ENCODE measurements at regions not wholly inside any gene's neighbourhood (a gene's known extent, or its start where the extent isn't known, plus 50 kb on each side); places are given as distances from the start of the nearest gene placed in this dataset.
"Not testable (repeated sequence)": the region's sequence is repeated elsewhere in the genome, so short reads cannot be mapped to it uniquely, and the experiment has no call there.

DNA sequence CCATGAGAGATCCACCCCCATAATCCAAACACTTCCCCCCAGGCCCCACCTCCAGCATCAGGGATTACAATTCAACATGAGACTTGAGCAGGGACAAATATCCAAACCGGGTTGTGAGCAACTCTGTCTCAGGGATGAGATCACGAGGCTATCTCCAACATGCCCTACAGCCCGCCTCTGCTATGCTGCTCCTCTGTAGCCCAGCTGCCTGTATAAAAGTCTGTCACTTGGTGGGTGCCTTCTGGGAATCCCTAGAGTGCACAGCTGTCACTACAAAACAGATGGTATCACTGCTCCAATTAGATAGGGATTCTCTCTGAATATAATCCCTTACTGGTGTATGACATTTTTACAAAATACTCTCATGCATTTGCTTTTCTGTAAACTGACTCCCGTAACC is 114.9 kb upstream of the NANOS1 start:
- DNase-seq (ENCODE audit: low read depth in 2 of 2), result no peak

DNA sequence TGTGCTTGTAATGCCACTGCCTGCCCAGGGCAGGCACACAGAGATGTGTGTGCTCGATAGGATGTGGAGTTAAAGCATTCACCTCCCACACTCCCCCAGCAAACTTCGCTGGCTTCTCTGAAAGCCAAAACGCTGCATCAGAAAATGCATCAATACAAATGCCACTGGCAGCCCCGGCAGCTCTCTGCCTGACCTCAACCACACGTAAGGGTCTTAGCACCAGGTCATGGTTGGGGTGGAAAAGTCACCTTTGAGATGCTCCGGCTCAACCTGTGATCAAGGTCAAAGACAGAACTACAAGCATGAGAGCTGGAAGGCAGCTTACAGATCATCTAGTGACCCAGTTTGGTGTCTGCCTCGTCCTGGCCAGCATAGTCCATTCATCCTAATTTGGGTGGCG is 114.4 kb upstream of the NANOS1 start:
- no peak for DNase-seq (ENCODE audit: low read depth in 2 of 2)

DNA sequence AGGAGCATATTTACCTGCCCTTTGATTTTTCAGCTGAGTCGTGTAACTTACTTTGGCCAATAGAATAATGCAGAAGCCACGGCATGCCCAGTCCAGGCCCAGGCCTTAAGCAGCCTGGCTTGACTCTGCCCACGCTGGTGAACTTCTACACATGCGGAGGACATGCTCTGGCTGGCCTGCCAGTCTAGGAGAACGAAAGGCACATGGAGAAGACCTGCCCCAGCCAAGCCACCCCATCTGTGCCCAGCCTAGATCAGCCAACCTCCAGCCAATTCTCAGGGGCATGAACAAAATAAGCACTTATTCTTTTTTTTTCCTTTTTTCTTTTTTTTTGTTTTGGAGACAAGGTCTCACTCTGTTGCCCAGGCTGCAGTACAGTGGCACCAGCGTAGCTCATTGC is 112.7 kb upstream of the NANOS1 start:
- DNase-seq (ENCODE audit: low read depth in 2 of 2), result no peak

DNA sequence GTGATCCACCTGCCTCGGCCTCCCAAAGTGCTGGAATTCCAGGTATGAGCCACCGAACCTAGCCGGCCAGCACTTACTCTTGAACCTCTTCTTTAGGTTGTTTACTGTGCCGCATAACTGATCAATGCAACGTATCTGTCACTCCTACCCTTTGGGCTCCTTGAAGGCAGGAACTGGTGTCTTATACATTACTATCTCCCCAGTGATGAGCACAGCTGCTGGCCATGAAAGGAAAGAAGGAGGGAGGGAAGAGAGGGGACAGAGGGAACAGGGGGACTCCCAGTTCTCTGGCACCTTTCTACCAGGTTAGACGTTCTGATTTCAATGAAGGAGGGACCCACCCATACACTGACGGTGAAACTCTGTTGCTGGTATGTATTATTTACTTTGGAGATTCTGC is 111.8 kb upstream of the NANOS1 start:
- no peak for DNase-seq (ENCODE audit: low read depth in 2 of 2)

DNA sequence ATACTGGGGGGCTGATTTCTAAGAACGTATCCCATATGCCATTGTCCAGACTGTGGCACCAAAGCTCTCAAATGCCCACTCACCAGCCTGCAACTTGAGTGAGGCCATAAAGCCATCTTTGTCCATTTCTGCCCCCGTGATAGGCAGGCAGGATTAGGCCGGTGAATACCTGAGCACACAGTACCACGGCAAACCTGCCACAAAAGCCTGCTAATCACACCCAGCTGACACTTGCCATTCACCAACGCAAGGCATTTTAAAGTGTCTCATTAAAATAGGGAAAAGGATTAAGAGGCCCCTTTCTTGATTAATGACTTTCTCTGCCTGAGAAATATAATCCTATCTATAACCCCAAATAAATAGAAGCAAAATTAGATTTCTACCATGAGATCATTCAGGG is 111.4 kb upstream of the NANOS1 start:
- no peak for DNase-seq (ENCODE audit: low read depth in 2 of 2)

DNA sequence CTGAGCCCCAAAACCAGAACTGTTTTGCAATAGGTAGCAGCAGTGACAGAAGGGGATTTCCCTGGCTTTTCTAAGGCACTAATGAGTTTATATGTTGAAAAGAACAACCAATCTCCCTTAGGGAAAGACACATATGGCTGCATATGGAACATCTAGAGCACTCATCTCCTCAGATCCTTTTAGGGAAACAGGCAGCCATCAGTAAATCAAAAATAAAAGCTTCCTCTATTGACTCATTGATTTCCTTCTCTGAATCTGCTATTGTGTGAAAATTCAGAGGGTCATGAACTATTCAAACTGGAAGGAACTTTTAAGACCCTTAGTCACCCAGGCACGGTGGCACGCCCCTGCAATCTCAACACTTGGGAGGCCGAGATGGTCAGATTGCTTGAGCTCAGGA is 110.9 kb upstream of the NANOS1 start:
- DNase-seq (ENCODE audit: low read depth in 2 of 2), result no peak

DNA sequence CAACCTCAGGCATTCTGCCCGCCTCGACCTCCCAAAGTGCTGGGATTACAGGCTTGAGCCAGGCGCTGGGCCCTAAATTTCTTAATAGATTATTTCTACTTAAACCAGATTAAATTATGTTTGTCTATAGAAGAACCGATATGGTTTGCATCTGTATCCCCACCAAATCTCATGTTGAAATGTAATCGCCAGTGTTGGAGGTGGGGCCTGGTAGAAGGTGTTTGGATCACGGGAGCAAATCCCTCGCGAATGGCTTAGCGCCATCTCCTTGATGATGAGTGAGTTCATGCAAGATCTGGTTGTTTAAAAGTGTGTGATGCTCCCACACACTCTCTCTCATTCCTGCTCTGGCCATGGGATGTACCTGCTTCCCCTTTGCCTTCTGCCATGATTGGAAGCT is 109.3 kb upstream of the NANOS1 start:
- no peak for DNase-seq (ENCODE audit: low read depth in 2 of 2)

DNA sequence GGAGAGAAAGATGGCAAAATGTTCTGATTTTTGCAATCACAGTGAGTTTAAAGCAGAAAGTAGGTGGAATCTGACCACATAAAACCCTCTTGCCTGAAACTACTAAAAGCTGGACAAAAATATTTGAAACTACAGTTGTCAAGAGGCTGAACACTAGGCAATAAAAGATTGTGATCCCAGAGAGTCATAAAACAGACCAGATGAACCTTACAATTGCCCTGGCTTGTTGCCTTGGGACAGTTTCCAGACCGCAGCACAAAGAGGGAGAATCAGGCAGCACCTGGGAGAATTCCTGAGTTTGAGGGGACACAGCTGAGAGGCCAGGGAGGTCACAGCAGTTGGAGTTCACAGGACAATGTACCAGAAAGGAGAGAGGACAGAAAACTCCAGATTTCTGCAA is 107.3 kb upstream of the NANOS1 start:
- DNase-seq (ENCODE audit: low read depth in 2 of 2), result no peak

DNA sequence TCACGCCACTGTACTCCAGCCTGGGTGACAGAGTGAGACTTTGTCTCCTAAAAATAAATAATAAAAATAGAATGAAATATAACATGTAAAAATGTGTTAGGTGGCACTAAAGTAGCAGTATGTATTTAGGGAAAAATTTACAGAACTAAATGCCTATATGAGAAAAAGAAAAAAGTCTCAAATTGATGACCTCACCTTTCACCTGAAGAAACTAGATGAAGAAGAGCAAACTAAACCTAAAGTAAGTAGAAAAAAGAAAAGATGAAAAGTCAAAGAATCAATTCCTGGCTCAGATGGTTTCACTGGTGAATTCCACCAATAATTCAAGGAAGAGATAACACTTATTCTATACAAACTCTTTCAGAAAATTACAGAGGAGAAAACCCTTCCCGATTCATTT is 106.5 kb upstream of the NANOS1 start:
- DNase-seq (ENCODE audit: low read depth in 2 of 2), result no peak

DNA sequence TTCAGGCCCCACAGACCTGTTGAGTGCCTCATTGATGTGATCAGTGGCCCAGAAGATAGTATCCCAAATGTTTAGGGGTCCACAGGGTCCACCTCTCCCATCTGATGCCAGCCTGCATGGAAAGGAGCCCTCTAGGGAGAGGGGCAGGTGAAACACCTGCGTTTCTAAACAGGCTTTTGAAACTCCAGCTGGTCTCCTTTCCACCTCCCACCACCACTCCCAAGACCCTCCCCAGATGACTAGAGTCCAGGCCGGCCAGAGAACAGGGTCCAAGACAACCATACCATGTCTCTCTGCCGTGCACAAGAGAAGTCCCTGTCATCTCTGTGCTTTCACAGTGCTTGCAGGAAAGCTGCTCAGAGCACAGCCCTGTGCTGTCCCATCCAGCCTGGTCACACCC is 105.0 kb upstream of the NANOS1 start:
- no peak for DNase-seq (ENCODE audit: low read depth in 2 of 2)

DNA sequence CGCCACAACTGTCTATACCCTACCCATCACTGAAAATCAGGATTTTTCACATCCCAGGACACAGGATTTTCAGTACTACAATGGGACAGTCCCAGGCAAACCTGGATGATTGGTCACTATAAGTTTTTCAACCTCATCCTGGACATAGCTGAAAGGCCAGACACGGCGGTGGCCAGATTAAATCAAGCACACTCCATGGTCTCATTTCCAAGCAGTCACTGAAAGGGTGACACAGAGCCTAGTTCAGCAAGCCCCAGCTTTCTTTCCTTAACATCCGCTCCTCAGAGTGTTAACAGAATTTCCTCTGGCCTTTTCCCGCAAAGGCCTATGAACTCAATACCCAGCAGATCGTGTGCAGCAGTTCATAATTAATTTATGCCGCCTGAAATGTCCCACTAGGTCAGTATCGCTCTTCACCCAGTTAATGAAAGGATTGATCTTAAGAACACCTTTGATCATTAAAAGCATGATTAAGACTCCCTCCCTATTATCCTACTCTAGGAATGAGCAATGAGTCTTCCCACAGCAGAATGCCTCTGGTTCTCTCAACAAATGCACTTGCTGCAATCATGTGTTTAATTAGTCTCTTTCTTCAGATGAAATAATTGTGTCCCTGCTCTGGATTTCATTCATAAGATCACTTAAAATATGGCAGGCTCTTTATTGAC is 104.0 kb upstream of the NANOS1 start:
- DNase-seq (ENCODE audit: low read depth in 2 of 2), result no peak

DNA sequence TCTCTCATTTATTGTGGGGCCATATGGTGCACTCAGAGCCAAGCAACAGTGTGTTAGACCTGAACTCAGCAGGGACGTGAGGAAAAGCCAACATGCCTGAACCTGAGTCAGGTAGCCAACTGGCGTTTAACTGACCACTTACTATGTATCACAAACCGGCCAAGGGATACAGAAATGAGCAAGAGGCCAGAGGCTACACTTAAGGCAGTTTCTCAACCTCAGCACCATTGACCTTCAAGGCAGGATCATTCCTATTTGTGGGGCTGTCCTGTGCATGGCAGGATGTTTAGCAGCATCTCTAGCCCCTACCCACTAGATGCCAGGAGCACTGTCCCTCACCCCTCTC is 103.5 kb upstream of the NANOS1 start:
- no peak for DNase-seq (ENCODE audit: low read depth in 2 of 2)

DNA sequence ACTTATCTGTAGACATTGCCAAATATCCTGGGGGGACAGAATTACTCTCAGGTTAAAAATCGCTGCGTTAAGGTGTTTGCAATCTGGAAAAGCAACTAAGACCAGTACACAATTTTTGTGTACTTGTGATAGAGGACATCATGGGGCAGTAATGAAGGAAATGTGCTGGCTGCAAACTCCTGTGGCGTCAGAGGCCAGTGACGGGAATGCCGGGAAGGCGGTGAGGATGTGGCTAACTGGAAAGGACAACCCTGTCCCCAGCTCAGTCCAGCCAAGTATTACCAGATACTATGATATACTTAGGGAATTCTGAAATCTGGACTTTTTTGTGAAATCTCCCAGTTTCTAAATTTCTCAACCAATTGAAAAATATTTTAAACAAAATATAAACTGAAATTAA is 103.1 kb upstream of the NANOS1 start:
- DNase-seq (ENCODE audit: low read depth in 2 of 2), result no peak

DNA sequence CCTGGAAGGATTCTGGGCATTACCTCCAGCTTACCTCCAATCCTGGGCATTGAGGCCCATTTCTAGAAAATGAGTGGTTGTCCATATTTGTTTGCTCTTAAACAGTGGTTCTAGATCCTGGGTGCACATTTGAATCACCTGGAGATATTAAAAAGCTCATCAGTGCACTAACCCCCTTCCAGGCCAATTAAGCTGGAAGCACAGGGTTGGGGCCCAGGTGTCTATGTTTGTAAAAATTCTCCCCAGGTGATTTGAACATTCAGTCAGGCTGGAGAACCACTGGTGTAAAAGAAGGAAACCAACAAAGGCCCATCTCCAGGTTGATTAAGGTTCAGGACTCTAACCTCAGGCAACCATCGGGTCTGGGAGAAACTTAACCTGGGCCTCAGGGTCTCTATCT is 102.6 kb upstream of the NANOS1 start:
- no peak for DNase-seq (ENCODE audit: low read depth in 2 of 2)

DNA sequence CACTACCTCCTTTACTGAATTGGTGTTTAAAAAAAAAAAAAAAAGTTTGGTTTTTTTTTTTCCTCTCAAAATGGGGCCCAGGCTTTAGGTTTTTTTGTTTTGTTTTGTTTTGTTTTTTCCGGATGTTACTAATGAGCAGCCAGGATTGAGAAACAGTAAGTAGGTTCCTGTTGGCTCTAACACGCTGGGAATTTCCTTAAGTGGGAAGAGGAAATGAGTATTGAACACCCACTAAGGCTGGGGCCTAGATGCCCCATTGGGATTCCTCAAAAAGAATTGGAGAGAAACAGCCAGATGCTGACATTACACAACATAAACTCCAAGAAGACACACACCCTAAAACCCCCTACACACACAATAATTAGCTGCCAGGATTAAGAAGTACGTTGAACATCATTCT is 102.2 kb upstream of the NANOS1 start:
- no peak for DNase-seq (ENCODE audit: low read depth in 2 of 2)

DNA sequence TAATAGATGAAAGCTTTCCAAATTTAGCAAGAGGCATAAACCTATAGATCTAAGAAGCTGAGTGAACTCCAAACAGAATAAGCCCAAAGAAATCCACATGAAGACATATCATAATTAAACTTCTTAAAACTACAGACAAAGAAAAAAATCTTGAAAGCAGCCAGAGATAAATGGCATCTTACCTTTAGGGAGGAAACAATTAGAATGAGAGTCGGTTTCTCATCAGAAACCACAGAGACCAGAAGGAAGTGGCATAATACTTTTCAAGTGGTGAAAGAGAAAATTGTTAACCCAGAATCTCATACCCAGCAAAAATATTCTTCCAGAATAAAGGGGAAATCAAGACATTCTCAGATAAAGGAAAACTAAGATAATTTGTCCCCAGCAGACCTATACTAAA is 98.9 kb upstream of the NANOS1 start:
- no peak for DNase-seq (ENCODE audit: low read depth in 2 of 2)

DNA sequence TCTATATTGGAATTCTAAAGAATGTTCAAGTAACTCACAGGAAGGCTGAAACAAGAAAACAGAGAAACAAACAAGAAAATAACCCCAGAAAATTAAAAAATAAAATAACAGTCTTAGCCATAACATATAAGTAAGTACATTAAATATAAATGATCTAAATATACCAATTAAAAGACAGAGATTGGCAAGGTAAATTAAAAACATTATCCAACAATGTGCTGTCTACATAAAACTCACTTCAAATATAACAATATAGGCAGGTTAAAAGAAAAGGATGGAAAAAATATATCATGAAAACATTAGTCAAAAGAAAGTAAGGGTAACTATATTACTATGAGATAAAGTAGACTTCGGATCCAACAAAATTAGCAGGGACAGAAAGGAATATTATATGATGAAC is 98.1 kb upstream of the NANOS1 start:
- no peak for DNase-seq (ENCODE audit: low read depth in 2 of 2)

DNA sequence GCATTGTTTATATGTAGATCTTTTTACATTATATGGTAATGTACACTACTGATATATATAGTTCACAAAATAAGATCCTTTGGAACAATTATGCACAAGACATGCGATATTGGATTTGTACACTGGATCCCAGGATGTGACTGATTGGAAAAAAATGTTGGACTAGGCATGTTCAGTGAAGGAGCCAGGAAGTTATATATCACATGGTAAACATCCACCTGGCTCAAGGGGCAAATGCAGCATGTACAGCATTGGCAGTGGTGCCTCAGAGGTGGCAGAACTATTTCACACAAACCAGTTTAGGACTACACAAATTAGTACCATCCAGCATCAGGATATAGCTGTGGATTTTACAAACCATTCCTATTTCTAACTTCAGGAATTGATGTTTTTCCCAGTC is 97.4 kb upstream of the NANOS1 start:
- DNase-seq (ENCODE audit: low read depth in 2 of 2), result not testable (repeated sequence)

DNA sequence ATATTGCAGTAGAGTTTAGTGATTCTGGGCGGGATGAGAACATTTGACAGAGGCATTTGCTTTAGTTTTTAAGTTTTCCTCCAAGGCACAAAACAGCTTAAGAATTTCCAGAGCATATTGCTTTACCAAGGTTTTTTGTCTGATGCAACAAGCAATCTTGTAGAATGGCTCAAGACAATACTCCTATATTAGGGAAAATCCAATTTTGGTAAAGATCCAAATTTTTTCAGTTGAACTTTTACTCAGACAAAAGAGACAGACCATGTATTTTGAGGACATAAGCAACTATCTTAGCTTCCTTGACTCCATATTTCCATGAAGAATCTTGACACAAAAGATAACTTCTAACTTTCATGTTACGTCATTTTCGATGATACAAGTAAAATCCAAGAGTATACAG is 92.3 kb upstream of the NANOS1 start:
- DNase-seq (ENCODE audit: low read depth in 2 of 2), result no peak

DNA sequence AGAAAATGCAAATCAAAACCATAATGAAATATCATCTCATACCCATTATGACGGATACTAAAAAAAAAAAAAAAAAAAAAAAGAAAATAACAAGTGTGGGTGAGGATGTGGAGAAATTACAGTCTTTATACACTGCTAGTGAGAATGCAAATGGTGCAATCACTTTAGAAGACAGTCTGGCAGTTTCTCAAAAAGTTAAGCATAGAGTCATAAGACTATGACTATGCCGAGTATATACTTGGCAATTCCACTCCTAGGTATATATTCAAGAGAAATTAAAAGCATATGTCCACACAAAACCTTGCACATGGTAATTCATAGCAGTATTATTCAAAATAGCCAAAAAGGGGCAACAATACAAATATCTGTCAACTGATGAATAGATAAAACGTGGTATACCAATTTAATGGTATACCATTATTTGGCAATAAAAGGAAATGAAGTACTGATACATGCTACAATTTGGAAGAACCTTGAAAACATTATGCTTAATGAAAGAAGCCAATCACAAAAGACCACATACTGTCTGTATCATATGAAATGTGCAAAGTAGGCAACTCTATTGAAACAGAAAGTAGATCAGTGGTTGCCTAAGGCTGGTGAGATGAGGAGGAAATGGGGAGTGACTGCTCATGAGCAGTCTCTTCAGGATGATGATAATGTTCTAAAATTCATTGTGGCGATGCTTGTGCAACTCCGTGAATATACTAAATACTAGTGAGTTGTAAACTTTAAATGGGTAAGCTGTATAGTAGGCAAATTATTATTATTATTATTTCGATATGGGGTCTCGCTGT is 90.1 kb upstream of the NANOS1 start:
- DNase-seq (ENCODE audit: low read depth in 2 of 2), result no peak

DNA sequence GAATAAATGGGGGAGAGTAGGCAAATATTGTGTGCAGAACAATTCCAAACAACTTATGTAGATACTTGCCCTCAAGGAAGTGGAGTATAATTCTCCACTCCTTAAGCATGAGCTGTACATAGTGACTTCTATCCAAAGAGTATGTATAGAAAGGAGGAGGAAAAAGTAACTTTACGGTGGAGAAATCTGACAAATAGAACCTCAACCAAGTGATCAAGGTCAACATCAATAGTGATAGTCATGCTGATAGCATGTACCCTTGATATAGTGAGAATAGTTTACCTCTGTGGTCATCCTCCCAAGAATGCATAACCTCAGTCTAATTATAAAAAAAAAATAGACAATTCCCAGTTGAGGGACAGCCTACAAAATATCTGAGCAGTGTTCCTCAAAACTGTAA is 89.1 kb upstream of the NANOS1 start:
- DNase-seq (ENCODE audit: low read depth in 2 of 2), result no peak

DNA sequence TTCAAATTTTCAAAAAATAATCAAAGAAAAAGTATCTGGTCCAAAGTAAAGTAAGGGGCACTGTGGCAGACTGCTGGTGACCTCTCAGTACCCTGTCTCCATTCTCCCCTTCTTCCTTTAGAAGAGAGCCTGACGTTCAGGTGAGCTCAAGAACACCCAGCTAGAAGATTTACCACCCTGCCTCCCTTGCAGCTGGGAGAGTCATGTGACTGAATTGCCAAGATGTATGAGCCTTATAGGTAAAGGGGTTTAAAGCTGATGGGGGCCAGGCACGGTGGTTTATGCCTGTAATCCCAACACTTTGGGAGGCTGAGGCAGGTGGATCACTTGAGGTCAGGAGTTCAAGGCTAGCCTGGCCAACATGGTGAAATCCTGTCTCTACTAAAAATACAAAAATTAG is 86.3 kb upstream of the NANOS1 start:
- no peak for DNase-seq (ENCODE audit: low read depth in 2 of 2)

DNA sequence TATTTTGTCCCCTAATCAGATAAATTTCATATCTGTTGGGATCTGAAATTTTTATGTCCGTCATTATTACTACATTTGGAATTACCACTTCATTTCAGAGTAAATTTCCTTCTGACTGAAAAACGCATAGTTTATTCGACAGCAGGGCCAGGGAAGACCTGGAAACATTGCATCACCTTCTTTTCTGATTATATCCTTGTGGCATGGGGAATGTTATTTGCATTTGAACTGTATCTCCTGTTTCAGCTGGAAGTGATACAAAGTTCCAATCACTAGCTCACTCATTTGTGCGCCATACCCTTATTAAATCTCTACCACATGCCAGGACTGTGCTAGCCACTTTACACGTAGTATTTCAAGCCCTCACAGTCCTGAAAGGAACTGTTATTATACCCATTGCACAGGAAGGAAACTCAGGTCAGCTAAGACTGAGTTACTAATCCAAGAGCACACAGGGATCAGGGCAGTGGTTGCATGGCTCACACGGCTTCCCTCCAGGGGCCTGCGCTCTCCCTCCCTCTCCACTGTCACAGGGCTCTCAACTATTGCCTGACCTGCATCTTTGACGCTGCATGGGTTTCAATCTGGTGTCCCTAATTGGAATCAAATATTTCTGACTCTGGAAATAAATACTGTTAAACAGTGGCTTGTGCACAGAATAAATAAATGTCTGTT is 84.4 kb upstream of the NANOS1 start:
- DNase-seq (ENCODE audit: low read depth in 2 of 2), result no peak
